ENCODE measurements at regions not wholly inside any gene's neighbourhood (a gene's known extent, or its start where the extent isn't known, plus 50 kb on each side); places are given as distances from the start of the nearest gene placed in this dataset.

DNA sequence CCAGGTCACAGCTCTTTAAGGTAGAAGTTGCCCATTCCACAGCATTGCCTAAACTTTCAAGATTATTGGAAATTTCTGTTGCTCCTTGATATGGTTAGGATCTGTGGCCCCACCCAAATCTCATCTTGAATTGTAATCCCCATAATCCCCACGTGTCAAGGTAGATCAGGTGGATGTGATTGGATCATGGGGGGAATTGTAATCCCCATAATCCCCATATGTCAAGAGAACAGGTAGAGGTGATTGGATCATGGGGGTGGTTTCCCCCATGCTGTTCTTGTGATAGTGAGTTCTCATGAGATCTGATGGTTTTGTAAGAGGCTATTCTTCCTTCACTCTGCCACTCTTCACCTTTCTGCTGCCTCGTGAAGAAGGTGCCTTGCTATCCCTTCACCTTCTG, 327.4 kb upstream of the MAP3K7 start:
- TF ChIP-seq EZH2 (IDR thresholded peaks at IDR 0.05; ENCODE audit: borderline replicate concordance, low read depth, low read length, poor library complexity, severe bottlenecking) (no peak), CTCF (conservative IDR thresholded peaks at IDR 0.05; ENCODE audit: low read depth, low read length) (no peak)

Data from A673 (cell line).